Retinal pigment epithelial cell (primary cell): ENCODE measurements at regions not wholly inside any gene's neighbourhood (a gene's known extent, or its start where the extent isn't known, plus 50 kb on each side); places are given as distances from the start of the nearest gene placed in this dataset.
A peak's percentile ranks its signal among the peaks of the same experiment; 100 is the strongest.

ENCODE experiments used
- DNase-seq: peaks from one replicate; pipeline ENCODE4 v3.0.0-alpha.2; 2010; ENCODE audit warnings: low read depth
- H3K4me3 ChIP-seq: 2 replicates; pipeline ENCODE4 v1.5.1; 2011; ENCODE audit warnings: mild to moderate bottlenecking, low read length, control low read depth, moderate library complexity
- TF ChIP-seq, protein P1 (sequence below): conservative IDR thresholded peaks from 2 replicates; pipeline ENCODE4 v1.5.1; 2011; ENCODE audit warnings: low read depth, low read length, control low read depth, inconsistent platforms

DNA sequence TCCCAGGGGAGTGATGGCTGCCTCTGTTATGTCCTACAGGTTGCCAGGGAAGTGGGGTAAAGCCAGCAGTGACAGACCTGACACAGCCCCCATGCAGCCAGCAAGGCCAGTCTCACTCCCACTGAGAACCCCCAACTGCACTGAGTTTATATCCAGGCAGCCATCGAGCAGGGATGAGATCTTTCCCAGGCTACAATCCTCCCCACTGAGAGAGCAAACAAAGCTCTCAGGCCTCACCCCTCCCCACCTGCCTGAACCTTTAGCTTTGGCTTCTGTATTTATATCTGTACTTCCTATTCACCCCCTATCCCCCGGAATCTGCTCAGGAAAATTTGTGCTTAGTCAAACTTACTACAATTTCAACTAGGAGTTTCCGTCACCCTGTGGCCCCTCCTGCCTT, 284.1 kb downstream of the FAM170A start:
- no peak for DNase-seq
- no peak overlapping the region for H3K4me3 ChIP-seq
- TF ChIP-seq, protein P1, sequence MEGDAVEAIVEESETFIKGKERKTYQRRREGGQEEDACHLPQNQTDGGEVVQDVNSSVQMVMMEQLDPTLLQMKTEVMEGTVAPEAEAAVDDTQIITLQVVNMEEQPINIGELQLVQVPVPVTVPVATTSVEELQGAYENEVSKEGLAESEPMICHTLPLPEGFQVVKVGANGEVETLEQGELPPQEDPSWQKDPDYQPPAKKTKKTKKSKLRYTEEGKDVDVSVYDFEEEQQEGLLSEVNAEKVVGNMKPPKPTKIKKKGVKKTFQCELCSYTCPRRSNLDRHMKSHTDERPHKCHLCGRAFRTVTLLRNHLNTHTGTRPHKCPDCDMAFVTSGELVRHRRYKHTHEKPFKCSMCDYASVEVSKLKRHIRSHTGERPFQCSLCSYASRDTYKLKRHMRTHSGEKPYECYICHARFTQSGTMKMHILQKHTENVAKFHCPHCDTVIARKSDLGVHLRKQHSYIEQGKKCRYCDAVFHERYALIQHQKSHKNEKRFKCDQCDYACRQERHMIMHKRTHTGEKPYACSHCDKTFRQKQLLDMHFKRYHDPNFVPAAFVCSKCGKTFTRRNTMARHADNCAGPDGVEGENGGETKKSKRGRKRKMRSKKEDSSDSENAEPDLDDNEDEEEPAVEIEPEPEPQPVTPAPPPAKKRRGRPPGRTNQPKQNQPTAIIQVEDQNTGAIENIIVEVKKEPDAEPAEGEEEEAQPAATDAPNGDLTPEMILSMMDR, result no peak

DNA sequence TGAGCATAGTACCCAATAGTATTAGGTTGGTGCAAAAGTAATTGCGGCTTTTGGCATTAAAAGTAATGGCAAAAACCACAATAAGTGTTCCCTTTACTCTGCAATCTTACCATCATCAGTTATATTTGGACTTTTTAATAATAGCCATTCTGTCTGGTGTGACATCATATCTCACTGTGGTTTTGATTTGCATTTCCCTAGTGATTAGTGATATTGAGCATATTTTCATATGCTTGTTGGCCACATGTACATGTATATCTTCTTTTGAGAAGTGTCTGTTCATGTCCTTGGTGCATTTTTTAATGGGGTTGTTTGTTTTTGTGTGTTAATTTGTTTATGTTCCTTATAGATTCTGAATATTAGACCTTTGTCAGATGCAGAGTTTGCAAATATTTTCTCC, 289.9 kb downstream of the FAM170A start:
- DNase-seq, result no peak
- no peak overlapping the region for H3K4me3 ChIP-seq
- TF ChIP-seq, protein P1, result no peak

DNA sequence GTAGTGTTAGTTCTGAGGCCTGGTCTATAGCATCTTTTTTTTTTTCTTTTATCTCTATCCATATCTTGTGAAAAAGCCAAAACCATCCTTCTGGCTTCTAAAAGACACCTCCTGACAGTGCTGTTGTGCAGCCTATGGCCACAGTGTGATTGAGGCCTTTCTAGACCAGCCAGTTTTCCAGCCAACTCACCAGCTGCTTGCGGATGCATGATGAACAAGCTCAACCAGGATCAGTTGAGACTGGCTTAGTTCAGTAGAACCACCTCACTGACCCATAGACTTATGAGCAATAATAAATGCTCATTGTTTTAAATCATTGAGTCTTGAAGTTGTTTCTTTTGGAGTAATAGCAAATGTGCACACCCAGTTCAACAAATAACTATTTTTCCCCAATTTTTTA, 296.9 kb downstream of the FAM170A start:
- TF ChIP-seq, protein P1, result no peak
- H3K4me3 ChIP-seq, result no peak overlapping the region
- DNase-seq, result no peak

DNA sequence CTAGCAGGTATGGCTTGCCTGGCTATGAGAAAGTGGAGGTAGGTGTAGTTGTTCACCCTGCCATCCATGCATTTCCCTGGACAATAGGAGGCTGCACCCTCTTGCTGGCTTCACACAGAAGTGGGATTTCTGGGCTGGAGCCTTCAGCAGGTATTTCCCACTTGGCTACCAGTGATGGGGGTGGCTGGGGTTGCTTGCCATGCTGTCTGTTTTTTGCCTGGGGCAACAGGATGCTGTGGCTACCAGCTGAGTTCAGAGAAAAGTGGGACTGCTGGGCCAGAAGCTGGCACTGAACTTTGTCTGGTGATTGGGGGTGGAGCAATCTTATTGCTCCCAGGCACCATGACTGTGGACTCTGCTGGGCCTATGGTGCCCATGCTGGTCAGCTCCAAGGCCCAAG, 299.6 kb downstream of the FAM170A start:
- DNase-seq, result no peak

DNA sequence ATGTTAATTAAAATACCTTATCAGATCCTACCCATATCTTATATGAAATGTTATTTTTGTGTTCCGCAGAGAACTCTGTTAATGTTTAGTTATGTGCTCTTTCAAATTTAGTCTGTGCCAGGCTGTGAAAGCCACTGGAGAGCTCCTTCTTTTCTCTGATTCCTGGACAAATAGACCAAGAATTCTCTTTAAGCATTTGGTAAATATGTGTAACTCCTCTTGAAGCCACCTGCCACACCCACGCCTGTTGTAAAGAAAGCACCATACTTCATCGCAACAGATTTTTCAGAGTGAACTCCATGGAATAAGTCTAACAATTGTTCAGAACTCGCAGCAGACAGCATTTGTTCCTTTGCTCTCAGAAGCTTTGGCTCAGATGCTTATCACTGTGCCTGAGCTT, 301.1 kb downstream of the FAM170A start:
- no peak overlapping the region for H3K4me3 ChIP-seq
- TF ChIP-seq, protein P1, result no peak

More for the DNA sequence above, 299.6 kb downstream of the FAM170A start:
- H3K4me3 ChIP-seq, result no peak overlapping the region
- TF ChIP-seq, protein P1, result no peak

DNA sequence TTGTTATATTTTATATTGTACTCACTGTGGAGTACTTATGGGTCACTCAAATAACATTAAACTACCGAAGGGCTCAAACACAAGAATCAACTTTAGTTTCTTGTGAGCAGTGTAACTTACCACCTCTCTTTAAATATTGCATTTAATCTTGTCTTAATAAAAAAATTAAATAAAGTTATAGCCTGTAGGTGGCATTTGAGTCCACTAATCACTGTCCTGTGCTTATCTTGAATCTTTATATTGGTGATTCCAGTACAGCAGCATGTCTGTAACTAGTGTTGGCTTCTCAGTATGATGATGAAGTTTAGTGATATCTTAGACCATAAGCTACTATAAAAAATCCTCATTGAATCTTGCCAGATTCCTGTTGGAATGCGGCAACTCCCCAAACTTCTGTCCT, 313.8 kb downstream of the FAM170A start:
- TF ChIP-seq, protein P1, result peak; percentile 25
- H3K4me3 ChIP-seq, result no peak overlapping the region
- DNase-seq, result no peak

More for the DNA sequence above, 301.1 kb downstream of the FAM170A start:
- DNase-seq, result no peak

DNA sequence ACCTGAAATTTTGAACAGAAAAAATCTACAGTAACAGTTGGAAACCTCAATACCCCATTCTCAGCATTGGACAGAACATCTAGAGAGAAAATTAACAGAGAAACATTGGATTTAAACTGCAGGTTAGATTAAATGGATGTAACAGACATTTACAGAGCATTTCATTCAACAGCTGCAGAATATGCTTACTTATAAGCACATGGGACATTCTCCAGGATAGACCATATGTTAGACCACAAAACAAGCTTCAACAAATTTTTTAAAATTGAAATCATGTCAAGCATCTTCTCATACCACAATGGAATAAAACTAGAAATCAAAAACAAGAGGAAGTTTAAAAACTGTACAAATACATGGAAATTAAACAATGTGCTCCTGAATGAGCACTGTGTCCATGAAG, 316.3 kb downstream of the FAM170A start:
- H3K4me3 ChIP-seq, result no peak overlapping the region
- DNase-seq, result no peak
- TF ChIP-seq, protein P1, result no peak
